ENCODE measurements at regions not wholly inside any gene's neighbourhood (a gene's known extent, or its start where the extent isn't known, plus 50 kb on each side); places are given as distances from the start of the nearest gene placed in this dataset.

DNA sequence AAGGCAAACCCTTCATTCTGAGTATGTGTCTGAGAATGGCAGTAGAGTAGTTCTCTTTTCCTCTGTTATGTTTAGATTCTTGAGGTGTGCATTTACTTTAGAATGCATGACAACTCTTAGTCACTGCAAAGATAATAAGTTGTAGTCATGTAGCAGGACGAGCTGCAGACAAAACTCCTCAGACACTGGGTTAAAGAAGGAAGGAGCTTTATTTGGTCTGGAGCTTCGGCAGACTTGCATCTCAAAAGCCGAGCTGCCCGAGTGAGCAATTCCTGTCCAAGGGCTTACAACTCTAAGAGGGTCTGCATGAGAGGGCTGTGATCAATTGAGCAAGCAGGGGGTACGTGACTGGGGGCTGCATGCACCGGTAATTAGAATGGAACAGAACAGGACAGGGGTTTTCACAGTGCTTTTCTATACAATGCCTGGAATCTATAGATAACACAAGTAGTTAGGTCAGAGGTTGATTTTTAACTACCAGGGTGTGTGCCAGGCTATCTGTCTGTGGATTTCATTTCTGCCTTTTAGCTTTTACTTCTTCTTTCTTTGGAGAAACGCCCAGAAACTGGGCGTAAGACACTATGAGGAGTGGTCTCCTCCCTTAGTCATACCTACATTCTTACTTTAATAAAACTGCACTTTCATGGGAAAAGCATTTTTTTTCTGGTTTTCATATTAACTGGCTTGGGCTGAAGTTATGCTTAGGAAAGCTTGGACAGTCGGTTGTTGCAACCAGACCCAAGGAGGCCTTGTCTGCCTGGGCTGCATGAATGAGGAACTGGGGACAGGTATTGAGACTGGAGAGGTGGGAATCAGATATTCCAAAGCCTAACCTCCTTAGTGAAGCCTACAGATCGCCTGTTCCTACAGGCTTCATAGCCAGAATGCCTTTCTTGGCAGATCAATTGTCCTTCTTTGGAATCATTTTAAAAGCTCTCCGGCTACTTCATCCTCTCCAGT lies 115.1 kb downstream of the RHOU start:
- DNase-seq: no peak

GRCh38 chr1:228851193-228851592 lies 115.9 kb downstream of the RHOU start:
- no peak for DNase-seq

DNA sequence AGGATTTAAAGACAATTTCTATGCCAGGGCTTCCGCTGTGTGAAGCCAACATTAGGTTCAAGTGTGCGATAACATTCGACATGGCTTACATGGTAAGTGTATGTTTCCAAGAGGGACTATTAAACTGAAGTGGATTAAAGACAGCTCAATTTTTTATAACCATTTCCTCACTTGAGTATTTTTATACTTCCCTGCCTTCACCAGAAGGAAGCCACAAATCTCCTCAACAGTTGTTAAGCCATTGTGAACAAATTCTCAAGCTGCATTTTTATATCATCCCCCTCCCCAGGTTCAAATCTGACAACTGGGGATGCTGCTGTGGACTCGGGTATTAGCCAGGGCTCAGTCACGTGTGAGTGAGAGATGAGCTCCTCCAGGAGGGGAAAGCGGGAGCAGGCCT lies 116.3 kb downstream of the RHOU start:
- DNase-seq: no peak

GRCh38 chr1:228852024-228852423 lies 116.7 kb downstream of the RHOU start:
- no peak for DNase-seq

DNA sequence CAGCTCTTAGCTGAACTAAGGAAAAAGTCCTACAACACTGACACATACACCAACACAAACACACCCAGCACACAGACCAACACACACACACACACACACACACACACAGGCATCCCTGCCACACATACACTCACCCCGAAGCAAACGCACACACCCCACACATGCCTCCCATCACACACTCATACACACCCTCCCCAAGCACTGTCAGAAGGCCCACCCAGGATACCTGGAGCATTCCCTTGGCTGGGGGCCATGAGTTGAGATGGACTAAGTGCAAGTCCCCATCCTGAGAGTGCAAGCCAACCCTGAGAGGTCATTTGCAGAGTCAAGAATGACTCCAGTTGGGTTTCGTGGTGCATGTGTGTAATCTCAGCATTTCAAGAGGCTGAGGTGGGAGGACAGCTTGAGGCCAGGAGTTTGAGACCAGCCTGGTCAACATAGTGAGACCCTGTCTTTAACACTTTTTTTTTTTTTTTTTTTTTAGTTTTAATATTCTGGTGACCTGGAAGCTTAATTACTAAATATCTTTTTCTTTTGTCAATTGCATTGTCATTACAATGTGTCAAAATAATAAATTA lies 117.3 kb downstream of the RHOU start:
- DNase-seq: no peak

GRCh38 chr1:228853191-228853590 lies 117.9 kb downstream of the RHOU start:
- DNase-seq: no peak

DNA sequence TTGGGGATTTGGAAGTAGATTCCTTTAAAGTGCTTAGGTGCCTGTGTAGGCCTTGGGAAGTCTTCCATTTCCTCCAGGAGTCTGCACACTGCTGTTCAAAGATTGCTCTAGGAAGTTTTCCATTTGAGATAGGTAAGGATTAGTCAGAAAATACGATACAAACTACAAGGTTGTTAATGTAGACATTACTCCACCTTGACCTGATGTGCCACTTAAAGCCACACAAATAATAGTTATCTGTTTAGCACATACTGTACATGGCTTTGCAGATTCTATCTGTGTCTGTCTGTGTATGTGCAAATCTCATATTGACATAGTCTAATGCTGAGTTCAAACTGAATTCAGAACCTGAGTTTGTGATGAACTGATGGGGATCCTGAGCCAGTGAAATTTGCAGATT lies 118.4 kb downstream of the RHOU start:
- DNase-seq: no peak

DNA sequence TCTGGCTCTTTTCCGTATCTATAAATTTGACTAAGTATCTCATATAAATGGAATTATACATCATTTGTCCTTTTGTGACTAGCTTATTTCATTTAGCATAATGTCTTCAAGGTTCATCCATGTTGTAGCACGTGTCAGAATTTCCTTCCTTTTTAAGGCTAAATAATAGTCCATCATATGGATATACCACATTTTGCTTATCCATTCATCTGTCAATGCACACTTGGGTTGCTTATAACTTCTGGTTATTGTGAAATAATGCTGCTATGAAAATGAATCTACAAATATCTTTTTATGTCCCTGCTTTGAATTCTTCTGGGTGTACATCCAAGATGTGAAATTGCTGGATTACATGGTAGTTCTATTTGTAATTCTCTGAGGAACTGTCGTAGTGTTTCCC lies 119.6 kb downstream of the RHOU start:
- no peak for DNase-seq

DNA sequence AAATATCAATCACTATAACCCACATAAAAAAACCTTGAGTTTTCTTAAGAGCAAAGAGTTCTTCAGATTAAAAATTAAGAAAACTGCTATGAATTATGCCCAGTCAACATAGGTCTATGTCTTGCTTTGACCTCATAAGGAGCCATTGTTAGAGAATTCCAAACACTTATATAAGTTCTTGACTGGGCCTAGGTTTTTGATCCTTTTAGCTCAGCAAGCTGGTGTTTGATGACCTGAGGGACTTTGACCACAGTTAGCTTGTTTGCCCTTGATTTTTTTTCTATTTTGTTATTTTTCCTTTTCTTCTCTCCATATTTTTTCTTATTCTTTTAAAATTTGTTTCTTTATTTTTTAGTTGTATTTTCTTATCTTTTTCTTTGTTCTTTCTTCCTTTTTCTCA lies 122.3 kb downstream of the RHOU start:
- no peak for DNase-seq

DNA sequence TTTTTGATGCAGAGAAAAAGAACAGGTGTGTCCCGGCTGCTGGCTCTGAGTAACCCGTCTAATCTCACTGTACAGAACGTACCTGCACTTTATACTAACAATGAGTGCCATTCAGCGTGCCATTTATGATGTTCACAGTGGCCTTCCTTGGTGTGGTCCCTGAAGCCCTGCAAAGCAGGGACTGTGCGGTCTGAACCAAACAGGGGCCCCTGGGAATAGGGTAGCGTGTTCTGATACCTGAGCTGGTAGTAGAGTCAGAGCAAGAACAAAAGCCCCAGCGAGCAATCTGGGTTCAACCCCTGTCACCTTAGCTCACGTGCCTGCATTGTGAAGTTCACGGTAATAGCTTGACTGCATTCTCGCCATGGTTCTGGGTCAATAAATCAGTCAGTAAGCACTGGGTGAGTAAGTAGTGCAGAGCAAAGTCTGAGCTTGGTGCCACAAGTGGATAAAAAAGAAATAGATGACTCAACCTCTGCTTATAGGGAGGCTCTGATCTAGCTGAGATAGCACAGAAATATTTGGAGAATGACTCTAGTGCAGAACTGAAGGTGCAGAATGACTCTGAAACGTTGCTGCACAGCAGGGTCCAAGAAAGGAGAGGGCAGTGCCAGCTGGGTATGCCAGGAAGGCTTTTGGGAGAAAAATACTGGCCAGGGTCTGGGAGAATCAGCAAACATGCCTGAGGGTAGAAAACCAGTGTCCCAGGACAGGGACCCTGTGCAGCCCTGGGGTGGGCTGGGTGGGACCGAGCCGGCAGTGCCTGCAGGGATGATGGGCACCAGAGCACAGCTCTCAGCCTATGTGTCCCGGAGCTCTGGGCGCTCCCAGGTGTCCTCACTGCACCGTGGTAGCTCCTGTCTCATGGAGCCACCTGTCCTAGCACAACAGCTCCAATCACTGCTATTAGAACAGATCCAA lies 125.9 kb downstream of the RHOU start:
- no peak for DNase-seq

- no peak for DNase-seq
Measured at GRCh38 chr1:228861832-228862180, 126.5 kb downstream of the RHOU start.

GRCh38 chr1:228862542-228863505 lies 127.5 kb downstream of the RHOU start:
- DNase-seq: no peak

- DNase-seq: no peak
Measured at GRCh38 chr1:228863776-228864175, 128.5 kb downstream of the RHOU start.

DNA sequence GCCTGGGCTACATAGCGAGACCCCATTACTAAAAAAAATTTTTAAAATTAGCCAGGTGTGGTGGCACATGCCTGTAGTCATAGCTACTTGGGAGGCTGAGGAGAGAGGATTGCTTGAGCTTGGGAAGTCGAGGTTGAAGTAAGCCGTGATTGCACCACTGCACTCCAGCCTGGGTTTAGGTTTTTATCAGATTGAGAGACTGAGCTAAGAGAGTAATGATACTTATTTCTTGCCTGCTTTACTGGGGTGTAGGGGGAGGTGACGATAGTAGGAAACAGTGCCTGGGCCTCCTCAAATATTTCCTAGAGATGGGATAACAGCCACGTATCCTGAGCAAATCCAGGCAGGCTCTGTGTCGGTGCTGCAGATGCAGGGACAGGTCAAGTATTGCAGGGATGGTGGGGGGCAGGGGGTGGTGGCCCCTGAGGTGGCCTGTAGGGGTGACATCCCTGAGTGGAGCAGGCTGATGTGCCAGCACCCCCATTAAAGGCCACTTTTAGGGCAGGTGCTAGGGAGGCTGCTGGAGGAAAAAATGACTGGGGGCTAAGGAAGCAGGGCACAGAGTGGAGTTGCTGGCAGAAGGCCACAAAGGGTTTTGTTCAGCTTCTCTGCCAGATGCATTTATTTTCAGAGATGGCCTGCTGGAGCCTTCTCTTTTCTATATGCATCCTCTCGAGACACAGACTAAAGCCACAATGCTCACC lies 130.5 kb downstream of the RHOU start:
- DNase-seq: peak in 1 of 2 experiments; percentile 33

DNA sequence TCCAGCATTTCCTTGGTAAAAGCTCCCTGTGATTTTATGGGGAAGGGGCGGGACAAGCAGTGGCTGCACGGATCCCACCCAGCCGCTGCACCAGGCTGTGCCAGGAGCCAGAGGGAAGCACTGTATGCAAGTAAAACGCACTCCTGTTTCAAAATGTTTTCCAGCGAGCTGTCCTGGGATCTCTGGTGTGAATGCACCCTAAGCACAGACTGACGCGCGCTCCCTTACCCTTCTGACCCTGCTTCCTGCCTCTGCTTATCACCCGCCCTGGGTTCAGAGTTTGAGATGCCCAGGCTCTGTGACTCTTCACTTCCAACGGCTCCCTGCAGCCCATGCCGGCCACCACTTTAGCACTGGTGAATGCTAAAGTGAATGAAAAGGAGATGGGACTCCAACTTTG lies 131.2 kb downstream of the RHOU start:
- no peak for DNase-seq

GRCh38 chr1:228867108-228867950 lies 132.1 kb downstream of the RHOU start:
- no peak for DNase-seq

GRCh38 chr1:228867951-228868730 lies 132.9 kb downstream of the RHOU start:
- DNase-seq: no peak

- no peak for DNase-seq
Measured at GRCh38 chr1:228868731-228869024, 133.4 kb downstream of the RHOU start.

DNA sequence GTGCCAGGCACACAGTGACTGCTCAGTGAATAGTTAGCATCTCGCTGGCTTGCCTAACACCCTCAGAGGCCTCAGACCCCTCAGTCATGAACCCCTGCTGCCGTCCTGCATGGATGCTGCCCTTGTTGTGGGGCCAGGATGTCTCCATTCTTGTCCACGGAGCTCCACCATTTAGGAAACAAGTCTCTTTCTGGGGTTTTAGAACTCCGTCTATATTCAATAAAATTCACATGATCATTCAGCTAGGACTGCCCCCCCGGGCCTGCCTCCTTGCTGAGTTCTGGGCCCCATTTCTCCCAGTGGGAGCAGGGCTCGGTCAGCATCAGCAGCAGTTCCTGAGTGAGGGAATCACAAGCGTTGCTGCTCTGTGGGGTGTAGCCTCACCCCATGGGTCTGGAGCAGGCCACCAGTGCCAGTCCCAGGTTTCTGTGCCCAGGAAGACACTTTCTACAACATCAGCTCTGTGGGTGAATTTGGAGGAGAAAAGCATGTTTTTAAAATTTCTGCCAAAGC lies 134.1 kb downstream of the RHOU start:
- no peak for DNase-seq

Measured in NCI-H446 (cell line).